Neuronal stem cell (in vitro differentiated cells): ENCODE measurements at regions not wholly inside any gene's neighbourhood (a gene's known extent, or its start where the extent isn't known, plus 50 kb on each side); places are given as distances from the start of the nearest gene placed in this dataset.

Experiments
- DNase-seq: peaks from one replicate; pipeline ENCODE4 v3.0.0-alpha.2; 2013; ENCODE audit warnings: low spot score
- H2AFZ ChIP-seq: one replicate; pipeline ENCODE4 v1.6.1; 2013; ENCODE audit warnings: mild to moderate bottlenecking, low read length, inconsistent platforms
- H2AK5ac ChIP-seq: 2 replicates; pipeline ENCODE4 v1.6.1; 2013; ENCODE audit warnings: low read depth, mild to moderate bottlenecking, inconsistent platforms, low read length, moderate library complexity, mixed read lengths
- H2BK120ac ChIP-seq: 2 replicates; pipeline ENCODE4 v1.6.1; 2013; ENCODE audit warnings: low read depth, mild to moderate bottlenecking, inconsistent platforms, low read length, moderate library complexity, mixed read lengths
- H2BK12ac ChIP-seq: one replicate; pipeline ENCODE4 v1.6.1; 2013; ENCODE audit warnings: low read length, inconsistent platforms
- H2BK15ac ChIP-seq: 2 replicates; pipeline ENCODE4 v1.6.1; 2013; ENCODE audit warnings: mild to moderate bottlenecking, low read length, inconsistent platforms, mixed read lengths
- H2BK5ac ChIP-seq: one replicate; pipeline ENCODE4 v1.6.1; 2013; ENCODE audit warnings: inconsistent platforms, mild to moderate bottlenecking, low read length, moderate library complexity
- H3K14ac ChIP-seq: one replicate; pipeline ENCODE4 v1.6.1; 2013; ENCODE audit warnings: low read length, inconsistent platforms
- H3K18ac ChIP-seq: 2 replicates; pipeline ENCODE4 v1.6.1; 2013; ENCODE audit warnings: low read length, inconsistent platforms
- H3K23ac ChIP-seq: 2 replicates; pipeline ENCODE4 v1.6.1; 2013; ENCODE audit warnings: low read depth, mild to moderate bottlenecking, mixed read lengths, low read length, inconsistent platforms; ENCODE audit not compliant: poor library complexity
- H3K27ac ChIP-seq: replicated peaks from 3 replicates; pipeline ENCODE4 v1.5.1; 2013; ENCODE audit warnings: low read length, inconsistent platforms
- H3K27me3 ChIP-seq, 3 experiments: 2 replicates each; pipeline ENCODE4 v1.6.1; 2013; ENCODE audit warnings: low read length in 3 of 3, mild to moderate bottlenecking in 2 of 3, inconsistent platforms in 1 of 3, low read depth in 1 of 3, mixed read lengths in 1 of 3, moderate library complexity in 1 of 3; ENCODE audit not compliant: control insufficient read depth in 3 of 3, insufficient read depth in 3 of 3
- H3K36me3 ChIP-seq, 2 donors: replicated peaks in 1 of 2; 2 replicates each; pipeline ENCODE4 v1.6.1; 2013; ENCODE audit warnings: low read length in 2 of 2; ENCODE audit not compliant: control insufficient read depth in 2 of 2, insufficient read depth in 2 of 2
- H3K4ac ChIP-seq: 2 replicates; pipeline ENCODE4 v1.6.1; 2013; ENCODE audit warnings: inconsistent platforms, mild to moderate bottlenecking, low read length, moderate library complexity
- H3K4me1 ChIP-seq, 2 donors: 1 replicate in 1 of 2; 2 replicates in 1 of 2; pipeline ENCODE4 v1.6.1; 2013; ENCODE audit warnings: low read length in 2 of 2, low read depth in 1 of 2; ENCODE audit not compliant: control insufficient read depth in 2 of 2, insufficient read depth in 1 of 2
- H3K4me2 ChIP-seq: one replicate; pipeline ENCODE4 v1.6.1; 2013; ENCODE audit warnings: mild to moderate bottlenecking, low read length, inconsistent platforms; ENCODE audit not compliant: insufficient read depth, poor library complexity, severe bottlenecking
- H3K4me3 ChIP-seq, 2 donors: 2 replicates each; pipeline ENCODE4 v1.5.1; 2013; ENCODE audit warnings: low read length in 2 of 2, mild to moderate bottlenecking in 2 of 2, inconsistent platforms in 1 of 2, moderate library complexity in 1 of 2
- H3K79me1 ChIP-seq: one replicate; pipeline ENCODE4 v1.6.1; 2013; ENCODE audit warnings: low read depth, mild to moderate bottlenecking, inconsistent platforms, low read length, moderate library complexity
- H3K9ac ChIP-seq: one replicate; pipeline ENCODE4 v1.6.1; 2013; ENCODE audit warnings: mild to moderate bottlenecking, low read depth, low read length, inconsistent platforms; ENCODE audit not compliant: poor library complexity
- H3K9me3 ChIP-seq, 2 donors: replicated peaks in 1 of 2; 2 replicates each; pipeline versions ENCODE3 to v1.6.1; 2013; ENCODE audit warnings: low read length in 2 of 2, mild to moderate bottlenecking in 2 of 2, inconsistent platforms in 1 of 2, low read depth in 1 of 2, mixed read lengths in 1 of 2, moderate library complexity in 1 of 2; ENCODE audit not compliant: control insufficient read depth in 2 of 2, insufficient read depth in 1 of 2
- H4K8ac ChIP-seq: one replicate; pipeline ENCODE4 v1.6.1; 2013; ENCODE audit warnings: low read depth, mild to moderate bottlenecking, inconsistent platforms, low read length, moderate library complexity
- H4K91ac ChIP-seq: one replicate; pipeline ENCODE4 v1.6.1; 2013; ENCODE audit warnings: low read length, low read depth, mild to moderate bottlenecking, inconsistent platforms; ENCODE audit not compliant: poor library complexity
- WGBS, 2 donors: extraction: QIAGEN DNeasy Blood & Tissue Kit; methylation state at CpG; one replicate each; pipeline ENCODE4 v1.1.7; 2013; ENCODE audit warnings: missing lambda C conversion rate in 2 of 2, mixed read lengths in 1 of 2; ENCODE audit not compliant: insufficient read length in 2 of 2, insufficient replicate concordance in 1 of 2; ENCODE audit errors: extremely low coverage in 2 of 2; 5-methylcytosine and 5-hydroxymethylcytosine counted together

GRCh38 chr18:72161691-72162090, 382.5 kb downstream of the CBLN2 start:
- Histone ChIP-seq H3K4me2 (no peak overlapping the region), H3K4me1 (no peaks in the 10 kb centered on the region), H2BK12ac (no peak overlapping the region), H2AK5ac (no peak overlapping the region), H3K79me1 (no peaks in the 10 kb centered on the region), H3K14ac (no peak overlapping the region), H4K8ac (no peak overlapping the region), H3K27ac (no peak overlapping the region), H3K4ac (no peak overlapping the region), H3K4me3 (no peak overlapping the region), H2BK15ac (no peak overlapping the region), H4K91ac (no peak overlapping the region), H2BK120ac (no peak overlapping the region), H3K9me3 (no peaks in the 10 kb centered on the region), H3K9ac (no peak overlapping the region), H3K23ac (no peak overlapping the region), H3K36me3 (no peaks in the 10 kb centered on the region), H3K18ac (no peak overlapping the region), H2BK5ac (no peak overlapping the region), H3K27me3 (no peaks in the 10 kb centered on the region), H2AFZ (no peak overlapping the region)
- DNase-seq: no peak
- WGBS, 2 donors: no CpG with 5 or more reads among the region's 1 CpG

- H3K36me3 ChIP-seq: no peaks in the 10 kb centered on the region
- no peak overlapping the region for H3K18ac ChIP-seq
- H2AK5ac ChIP-seq: no peak overlapping the region
- H2BK15ac ChIP-seq: no peak overlapping the region
- no peak overlapping the region for H2BK120ac ChIP-seq
- no peak overlapping the region for H4K8ac ChIP-seq
- no peak overlapping the region for H2AFZ ChIP-seq
- H3K23ac ChIP-seq: no peak overlapping the region
- H2BK5ac ChIP-seq: no peak overlapping the region
- no peak overlapping the region for H4K91ac ChIP-seq
- H3K4ac ChIP-seq: no peak overlapping the region
- no peak overlapping the region for H3K4me3 ChIP-seq
- no CpG with 5 or more reads among the region's 5 CpGs for WGBS, 2 donors
- no peak overlapping the region for H3K9ac ChIP-seq
- no peak overlapping the region for H3K27ac ChIP-seq
- no peaks in the 10 kb centered on the region for H3K9me3 ChIP-seq
- no peak overlapping the region for H3K14ac ChIP-seq
- H3K4me2 ChIP-seq: no peak overlapping the region
- no peak for DNase-seq
- H3K27me3 ChIP-seq: no peaks in the 10 kb centered on the region
- H3K4me1 ChIP-seq: no peaks in the 10 kb centered on the region
- no peaks in the 10 kb centered on the region for H3K79me1 ChIP-seq
- no peak overlapping the region for H2BK12ac ChIP-seq
Measured at GRCh38 chr18:72160510-72161445, 383.4 kb downstream of the CBLN2 start.

- Histone ChIP-seq H3K14ac (no peak overlapping the region), H3K9me3 (no peaks in the 10 kb centered on the region), H3K79me1 (no peaks in the 10 kb centered on the region), H2BK5ac (no peak overlapping the region), H3K4me3 (no peak overlapping the region), H4K91ac (no peak overlapping the region), H3K9ac (no peak overlapping the region), H2AK5ac (no peak overlapping the region), H3K27me3 (no peaks in the 10 kb centered on the region), H3K4ac (no peak overlapping the region), H3K27ac (no peak overlapping the region), H2BK15ac (no peak overlapping the region), H2BK12ac (no peak overlapping the region), H3K18ac (no peak overlapping the region), H3K4me2 (no peak overlapping the region), H3K23ac (no peak overlapping the region), H4K8ac (no peak overlapping the region), H3K4me1 (no peaks in the 10 kb centered on the region), H2AFZ (no peak overlapping the region), H2BK120ac (no peak overlapping the region), H3K36me3 (no peaks in the 10 kb centered on the region)
- DNase-seq: no peak
- WGBS, 2 donors: no CpG with 5 or more reads among the region's 5 CpGs
Measured at GRCh38 chr18:72155327-72155726, 388.8 kb downstream of the CBLN2 start.

- H4K8ac ChIP-seq: no peak overlapping the region
- no peak for DNase-seq
- no CpG with 5 or more reads among the region's 2 CpGs for WGBS, 2 donors
Measured at GRCh38 chr18:72154926-72155325, 389.2 kb downstream of the CBLN2 start.

More at GRCh38 chr18:72154926-72155325, 389.2 kb downstream of the CBLN2 start:
- H3K18ac ChIP-seq: no peak overlapping the region
- no peaks in the 10 kb centered on the region for H3K9me3 ChIP-seq
- no peaks in the 10 kb centered on the region for H3K27me3 ChIP-seq
- H2AFZ ChIP-seq: no peak overlapping the region
- H3K79me1 ChIP-seq: no peaks in the 10 kb centered on the region
- H2BK5ac ChIP-seq: no peak overlapping the region
- H3K4me3 ChIP-seq: no peak overlapping the region
- no peak overlapping the region for H3K27ac ChIP-seq
- H2BK12ac ChIP-seq: no peak overlapping the region
- H3K36me3 ChIP-seq: no peaks in the 10 kb centered on the region
- H3K4me2 ChIP-seq: no peak overlapping the region
- H3K9ac ChIP-seq: no peak overlapping the region
- no peak overlapping the region for H2BK120ac ChIP-seq
- no peak overlapping the region for H2AK5ac ChIP-seq
- H3K23ac ChIP-seq: no peak overlapping the region
- H3K4me1 ChIP-seq: no peaks in the 10 kb centered on the region
- no peak overlapping the region for H3K14ac ChIP-seq
- H2BK15ac ChIP-seq: no peak overlapping the region
- H3K4ac ChIP-seq: no peak overlapping the region
- no peak overlapping the region for H4K91ac ChIP-seq
